ENCODE measurements at regions not wholly inside any gene's neighbourhood (a gene's known extent, or its start where the extent isn't known, plus 50 kb on each side); places are given as distances from the start of the nearest gene placed in this dataset.

GRCh38 chr1:82792151-82792550, 991.4 kb downstream of the ADGRL2 start:
- no peak overlapping the region for H3K4me3 ChIP-seq (ENCODE audit: control insufficient read depth, low read depth, low read length)
- no peak for DNase-seq (ENCODE audit: low read depth)
- no peak for TF ChIP-seq CTCF (IDR thresholded peaks at IDR 0.05; ENCODE audit: control insufficient read depth, insufficient read depth, low read depth, low read length, missing control alignments)

GRCh38 chr1:82790556-82790955, 989.8 kb downstream of the ADGRL2 start:
- no peak for DNase-seq (ENCODE audit: low read depth)
- TF ChIP-seq CTCF (IDR thresholded peaks at IDR 0.05; ENCODE audit: control insufficient read depth, insufficient read depth, low read depth, low read length, missing control alignments): no peak
- no peak overlapping the region for H3K4me3 ChIP-seq (ENCODE audit: control insufficient read depth, low read depth, low read length)

GRCh38 chr1:82788660-82789059, 987.9 kb downstream of the ADGRL2 start:
- DNase-seq (ENCODE audit: low read depth): no peak
- no peak for TF ChIP-seq CTCF (IDR thresholded peaks at IDR 0.05; ENCODE audit: control insufficient read depth, insufficient read depth, low read depth, low read length, missing control alignments)
- no peak overlapping the region for H3K4me3 ChIP-seq (ENCODE audit: control insufficient read depth, low read depth, low read length)

- no peak for DNase-seq (ENCODE audit: low read depth)
- no peak for TF ChIP-seq CTCF (IDR thresholded peaks at IDR 0.05; ENCODE audit: control insufficient read depth, insufficient read depth, low read depth, low read length, missing control alignments)
- no peak overlapping the region for H3K4me3 ChIP-seq (ENCODE audit: control insufficient read depth, low read depth, low read length)
Observed at GRCh38 chr1:82788038-82788437, 987.3 kb downstream of the ADGRL2 start.

- TF ChIP-seq CTCF (IDR thresholded peaks at IDR 0.05; ENCODE audit: control insufficient read depth, insufficient read depth, low read depth, low read length, missing control alignments): no peak
Observed at GRCh38 chr1:82786883-82787282, 986.1 kb downstream of the ADGRL2 start.

GRCh38 chr1:82785268-82785790, 984.6 kb downstream of the ADGRL2 start:
- no peak for TF ChIP-seq CTCF (IDR thresholded peaks at IDR 0.05; ENCODE audit: control insufficient read depth, insufficient read depth, low read depth, low read length, missing control alignments)
- DNase-seq (ENCODE audit: low read depth): no peak
- no peak overlapping the region for H3K4me3 ChIP-seq (ENCODE audit: control insufficient read depth, low read depth, low read length)

More at GRCh38 chr1:82786883-82787282, 986.1 kb downstream of the ADGRL2 start:
- DNase-seq (ENCODE audit: low read depth): no peak
- no peak overlapping the region for H3K4me3 ChIP-seq (ENCODE audit: control insufficient read depth, low read depth, low read length)

GRCh38 chr1:82783044-82783443, 982.3 kb downstream of the ADGRL2 start:
- TF ChIP-seq CTCF (IDR thresholded peaks at IDR 0.05; ENCODE audit: control insufficient read depth, insufficient read depth, low read depth, low read length, missing control alignments): no peak
- no peak overlapping the region for H3K4me3 ChIP-seq (ENCODE audit: control insufficient read depth, low read depth, low read length)
- no peak for DNase-seq (ENCODE audit: low read depth)
